Liver (tissue), 3 donors: ENCODE measurements at regions not wholly inside any gene's neighbourhood (a gene's known extent, or its start where the extent isn't known, plus 50 kb on each side); places are given as distances from the start of the nearest gene placed in this dataset.

Experiments used
- TAF1 ChIP-seq: conservative IDR thresholded peaks from 2 replicates; pipeline ENCODE4 v1.6.1; 2016; ENCODE audit warnings: antibody characterized with exemption, mild to moderate bottlenecking
- TF ChIP-seq, protein P1 (sequence below): IDR thresholded peaks from 2 replicates; pipeline ENCODE4 v1.6.1; 2016; ENCODE audit warnings: antibody characterized with exemption
- TF ChIP-seq, protein P2 (sequence below): fragments of 150-350 bp; IDR thresholded peaks from 2 replicates; pipeline ENCODE4 v1.5.1; 2017; ENCODE audit warnings: improper control_type of control experiment, low read depth, low read length; ENCODE audit not compliant: missing input control
- donor health status: healthy.
- donor health status: healthy.

DNA sequence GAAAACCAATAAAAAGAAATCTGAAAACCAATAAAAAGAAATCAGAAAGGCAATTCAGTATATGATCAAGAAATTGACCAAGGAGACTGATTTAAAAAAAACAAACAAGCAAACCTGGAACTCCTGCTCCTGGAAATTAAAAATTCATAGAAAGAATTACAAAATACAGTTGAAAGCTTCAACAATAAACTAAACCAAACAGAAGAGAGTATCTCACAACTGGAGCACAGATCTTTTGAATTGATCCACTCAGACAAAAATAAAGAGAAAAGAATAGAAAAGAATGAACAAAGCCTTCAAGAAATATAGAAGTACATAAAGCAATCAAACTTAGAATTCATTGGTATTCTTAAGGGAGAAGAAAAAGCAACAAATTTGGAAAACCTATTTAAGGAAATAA lies 271.4 kb downstream of the MBNL1 start:
- TF ChIP-seq, protein P1, sequence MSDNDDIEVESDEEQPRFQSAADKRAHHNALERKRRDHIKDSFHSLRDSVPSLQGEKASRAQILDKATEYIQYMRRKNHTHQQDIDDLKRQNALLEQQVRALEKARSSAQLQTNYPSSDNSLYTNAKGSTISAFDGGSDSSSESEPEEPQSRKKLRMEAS = no peak
- TF ChIP-seq, protein P2, sequence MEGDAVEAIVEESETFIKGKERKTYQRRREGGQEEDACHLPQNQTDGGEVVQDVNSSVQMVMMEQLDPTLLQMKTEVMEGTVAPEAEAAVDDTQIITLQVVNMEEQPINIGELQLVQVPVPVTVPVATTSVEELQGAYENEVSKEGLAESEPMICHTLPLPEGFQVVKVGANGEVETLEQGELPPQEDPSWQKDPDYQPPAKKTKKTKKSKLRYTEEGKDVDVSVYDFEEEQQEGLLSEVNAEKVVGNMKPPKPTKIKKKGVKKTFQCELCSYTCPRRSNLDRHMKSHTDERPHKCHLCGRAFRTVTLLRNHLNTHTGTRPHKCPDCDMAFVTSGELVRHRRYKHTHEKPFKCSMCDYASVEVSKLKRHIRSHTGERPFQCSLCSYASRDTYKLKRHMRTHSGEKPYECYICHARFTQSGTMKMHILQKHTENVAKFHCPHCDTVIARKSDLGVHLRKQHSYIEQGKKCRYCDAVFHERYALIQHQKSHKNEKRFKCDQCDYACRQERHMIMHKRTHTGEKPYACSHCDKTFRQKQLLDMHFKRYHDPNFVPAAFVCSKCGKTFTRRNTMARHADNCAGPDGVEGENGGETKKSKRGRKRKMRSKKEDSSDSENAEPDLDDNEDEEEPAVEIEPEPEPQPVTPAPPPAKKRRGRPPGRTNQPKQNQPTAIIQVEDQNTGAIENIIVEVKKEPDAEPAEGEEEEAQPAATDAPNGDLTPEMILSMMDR = no peak
- no peak for TF ChIP-seq TAF1
